Activated gamma-delta T cell (primary cell): ENCODE measurements at regions not wholly inside any gene's neighbourhood (a gene's known extent, or its start where the extent isn't known, plus 50 kb on each side); places are given as distances from the start of the nearest gene placed in this dataset.

ENCODE experiments used
- DNase-seq: peaks from one replicate; lab custom pipeline; 2025; lab: John Stamatoyannopoulos, UW

GRCh38 chr4:45778514-45778913 lies 345.3 kb downstream of the GABRG1 start:
- DNase-seq: no peak

GRCh38 chr4:45776146-45776545 lies 347.7 kb downstream of the GABRG1 start:
- no peak for DNase-seq

GRCh38 chr4:45770958-45771357 lies 352.9 kb downstream of the GABRG1 start:
- no peak for DNase-seq

- DNase-seq: no peak
Measured at GRCh38 chr4:45765521-45765920, 358.3 kb downstream of the GABRG1 start.

- DNase-seq: no peak
Measured at GRCh38 chr4:45751877-45752530, 371.9 kb downstream of the GABRG1 start.

- no peak for DNase-seq
Measured at GRCh38 chr4:45750721-45751120, 373.1 kb downstream of the GABRG1 start.

GRCh38 chr4:45745741-45746140 lies 378.1 kb downstream of the GABRG1 start:
- no peak for DNase-seq

GRCh38 chr4:45741897-45742296 lies 382.0 kb downstream of the GABRG1 start:
- DNase-seq: no peak

GRCh38 chr4:45732161-45732560 lies 391.7 kb downstream of the GABRG1 start:
- DNase-seq: no peak

GRCh38 chr4:45716093-45716492 lies 407.8 kb downstream of the GABRG1 start:
- DNase-seq: no peak

- DNase-seq: no peak
Measured at GRCh38 chr4:45713996-45714395, 409.9 kb downstream of the GABRG1 start.

- no peak for DNase-seq
Measured at GRCh38 chr4:45701621-45702020, 422.2 kb downstream of the GABRG1 start.

- no peak for DNase-seq
Measured at GRCh38 chr4:45693746-45694145, 430.1 kb downstream of the GABRG1 start.

- no peak for DNase-seq
Measured at GRCh38 chr4:45692131-45692735, 431.6 kb downstream of the GABRG1 start.

GRCh38 chr4:45688341-45688740 lies 435.5 kb downstream of the GABRG1 start:
- DNase-seq: no peak

GRCh38 chr4:45679411-45679810 lies 444.4 kb downstream of the GABRG1 start:
- no peak for DNase-seq

GRCh38 chr4:45668128-45668527 lies 455.7 kb downstream of the GABRG1 start:
- no peak for DNase-seq

- DNase-seq: no peak
Measured at GRCh38 chr4:45663628-45664081, 460.2 kb downstream of the GABRG1 start.

- no peak for DNase-seq
Measured at GRCh38 chr4:45663003-45663402, 460.9 kb downstream of the GABRG1 start.

GRCh38 chr4:45661893-45662292 lies 462.0 kb downstream of the GABRG1 start:
- no peak for DNase-seq

GRCh38 chr4:45650545-45650944 lies 473.3 kb downstream of the GABRG1 start:
- no peak for DNase-seq

GRCh38 chr4:45648846-45649245 lies 475.0 kb downstream of the GABRG1 start:
- DNase-seq: no peak

- DNase-seq: no peak
Measured at GRCh38 chr4:45647823-45648222, 476.0 kb downstream of the GABRG1 start.
